ENCODE measurements at regions not wholly inside any gene's neighbourhood (a gene's known extent, or its start where the extent isn't known, plus 50 kb on each side); places are given as distances from the start of the nearest gene placed in this dataset.

GRCh38 chr10:90484518-90484917 is 373.3 kb downstream of the HTR7 start:
- FAIRE-seq: no peak
- DNase-seq (ENCODE audit: insufficient read length, low spot score): no peak
- TF ChIP-seq POLR2A (IDR thresholded peaks at IDR 0.05; ENCODE audit: low read depth, low read length): no peak

DNA sequence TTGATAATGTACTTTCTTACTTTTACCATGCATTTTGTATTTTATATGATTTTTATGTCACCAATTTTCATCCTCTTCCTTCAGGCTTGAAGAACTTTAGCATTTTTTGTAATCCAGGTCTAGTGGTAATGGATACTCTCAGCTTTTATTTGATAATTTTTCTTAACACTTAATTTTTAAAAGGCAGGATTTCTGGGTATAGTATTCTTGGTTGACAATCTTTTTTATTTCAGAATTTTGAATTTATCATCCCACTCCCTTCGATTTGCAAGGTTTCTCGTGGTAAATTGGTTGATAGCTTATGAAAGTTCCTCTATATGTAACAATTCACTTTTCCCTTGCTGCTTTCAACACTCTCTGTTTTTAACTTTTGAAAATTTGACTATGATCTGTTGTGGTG is 363.7 kb downstream of the HTR7 start:
- DNase-seq (ENCODE audit: insufficient read length, low spot score) (no peak), FAIRE-seq (no peak)
- TF ChIP-seq POLR2A (IDR thresholded peaks at IDR 0.05; ENCODE audit: low read depth, low read length): no peak

DNA sequence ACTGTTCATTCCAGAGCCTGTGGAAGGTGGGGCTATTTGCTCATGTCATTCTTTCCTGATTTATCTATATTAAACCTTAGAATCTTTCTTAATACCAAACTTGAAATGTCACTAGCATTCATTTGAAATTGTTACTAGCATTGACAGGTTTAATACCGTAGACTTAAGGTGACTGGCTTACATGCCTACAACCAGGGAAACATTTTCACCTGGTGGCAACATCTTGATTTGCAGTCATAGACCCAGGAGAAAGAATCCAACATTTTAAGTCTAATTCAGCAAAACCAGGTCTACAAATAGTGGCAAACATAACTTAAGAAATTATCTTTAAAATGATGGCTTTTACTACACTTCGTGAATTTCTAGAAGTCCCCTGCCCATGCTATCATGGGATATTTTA is 353.7 kb downstream of the HTR7 start:
- DNase-seq (ENCODE audit: insufficient read length, low spot score): no peak
- TF ChIP-seq POLR2A (IDR thresholded peaks at IDR 0.05; ENCODE audit: low read depth, low read length): no peak
- FAIRE-seq: no peak

DNA sequence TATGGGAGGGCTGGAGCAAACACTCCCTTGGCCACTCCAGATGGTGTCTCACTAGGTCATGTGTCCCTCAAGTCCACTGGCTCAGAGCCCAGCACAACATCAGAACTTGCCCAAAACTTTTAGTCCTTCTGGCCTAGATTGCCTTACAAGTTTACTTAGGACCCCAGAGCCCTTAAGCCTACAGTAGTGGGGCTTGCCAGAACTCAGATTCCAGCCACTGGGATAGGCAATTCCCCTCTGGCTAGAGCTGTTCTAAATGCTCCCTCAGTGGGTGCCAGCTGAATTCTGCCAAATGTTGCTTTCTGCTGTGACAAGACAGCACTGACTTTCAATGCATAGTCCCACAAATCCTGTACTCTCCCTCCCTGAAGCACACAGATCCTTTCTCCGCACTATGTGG is 331.1 kb downstream of the HTR7 start:
- DNase-seq (ENCODE audit: insufficient read length, low spot score) (no peak), FAIRE-seq (no peak)
- no peak for TF ChIP-seq POLR2A (IDR thresholded peaks at IDR 0.05; ENCODE audit: low read depth, low read length)

DNA sequence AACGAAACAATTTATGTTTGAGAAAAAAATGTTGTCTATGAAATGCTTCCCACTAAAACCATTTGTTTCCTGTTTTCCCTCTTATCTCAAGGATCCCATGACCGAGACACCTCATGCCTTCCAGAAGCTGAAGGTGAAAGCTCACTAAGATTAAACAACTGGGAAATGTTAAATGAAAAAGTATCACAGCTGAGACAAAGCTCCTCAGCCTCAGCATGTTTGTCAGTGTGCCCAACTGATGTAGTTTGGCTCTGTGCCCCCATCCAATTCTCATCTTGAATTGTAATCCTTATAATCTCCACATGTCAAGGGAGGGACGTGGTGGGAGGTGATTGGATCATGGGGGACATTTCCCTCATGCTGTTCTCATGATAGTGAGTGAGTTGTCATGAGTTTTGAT is 327.3 kb downstream of the HTR7 start:
- no peak for TF ChIP-seq POLR2A (IDR thresholded peaks at IDR 0.05; ENCODE audit: low read depth, low read length)
- DNase-seq (ENCODE audit: insufficient read length, low spot score) (no peak), FAIRE-seq (no peak)

DNA sequence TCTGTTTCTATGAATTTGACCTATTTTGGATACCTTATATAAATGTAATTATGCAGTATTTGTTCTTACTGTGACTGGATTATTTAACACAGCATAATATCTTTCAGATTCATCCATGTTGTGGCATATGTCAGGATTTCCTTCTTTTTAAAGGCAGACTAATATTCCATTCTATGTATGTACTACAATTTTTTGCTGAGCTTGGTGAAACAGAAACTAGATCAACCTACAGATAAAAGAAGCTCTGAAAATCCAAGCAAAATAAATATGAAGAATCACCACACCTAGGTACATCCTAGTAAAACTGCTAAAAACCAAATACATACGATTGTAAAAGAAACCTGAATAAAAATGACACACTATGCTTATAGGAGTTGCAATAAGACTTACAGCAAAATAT is 300.5 kb downstream of the HTR7 start:
- no peak for TF ChIP-seq POLR2A (IDR thresholded peaks at IDR 0.05; ENCODE audit: low read depth, low read length)
- DNase-seq (ENCODE audit: insufficient read length, low spot score) (no peak), FAIRE-seq (no peak)

DNA sequence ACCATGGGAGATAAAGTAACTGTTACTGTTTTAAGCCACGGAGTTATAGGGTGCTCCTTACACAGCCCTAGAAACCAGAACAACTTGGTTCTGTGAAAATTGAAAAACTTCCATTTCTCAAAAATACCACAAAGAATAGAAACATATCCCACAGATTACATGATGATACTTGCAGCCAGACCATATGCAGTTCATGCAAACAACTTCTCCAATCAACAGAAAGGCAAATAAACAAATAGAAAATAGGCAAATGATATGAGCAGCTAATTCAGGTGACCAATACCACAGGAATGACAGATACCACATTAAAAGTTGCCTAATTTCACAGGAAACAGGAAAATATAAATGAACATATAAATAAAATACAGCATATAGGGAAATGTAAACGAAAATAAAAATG is 297.5 kb downstream of the HTR7 start:
- FAIRE-seq: no peak
- no peak for TF ChIP-seq POLR2A (IDR thresholded peaks at IDR 0.05; ENCODE audit: low read depth, low read length)
- no peak for DNase-seq (ENCODE audit: insufficient read length, low spot score)

DNA sequence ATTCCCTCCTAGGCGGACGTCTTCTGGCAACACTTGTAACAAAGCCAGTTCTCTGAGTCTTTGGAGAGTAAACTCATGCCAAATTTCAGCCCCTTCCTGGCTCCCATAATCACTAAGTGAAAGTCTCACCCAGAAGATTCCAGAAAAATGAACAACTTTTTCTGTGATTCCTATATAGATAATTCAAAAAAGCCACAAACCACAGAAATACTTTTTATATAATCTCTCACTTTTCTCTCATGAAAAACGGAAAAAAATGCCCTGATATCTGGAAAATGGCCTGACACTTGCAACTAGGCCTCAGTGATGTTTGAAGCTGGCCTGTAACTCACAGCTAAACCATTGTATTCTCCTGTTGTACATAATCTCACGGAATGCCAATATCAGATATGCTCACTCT is 296.2 kb downstream of the HTR7 start:
- no peak for TF ChIP-seq POLR2A (IDR thresholded peaks at IDR 0.05; ENCODE audit: low read depth, low read length)
- no peak for DNase-seq (ENCODE audit: insufficient read length, low spot score)
- FAIRE-seq: no peak

GRCh38 chr10:90571481-90572258 is 286.2 kb downstream of the HTR7 start:
- TF ChIP-seq POLR2A (IDR thresholded peaks at IDR 0.05; ENCODE audit: low read depth, low read length): no peak
- DNase-seq (ENCODE audit: insufficient read length, low spot score) (no peak), FAIRE-seq (no peak)

DNA sequence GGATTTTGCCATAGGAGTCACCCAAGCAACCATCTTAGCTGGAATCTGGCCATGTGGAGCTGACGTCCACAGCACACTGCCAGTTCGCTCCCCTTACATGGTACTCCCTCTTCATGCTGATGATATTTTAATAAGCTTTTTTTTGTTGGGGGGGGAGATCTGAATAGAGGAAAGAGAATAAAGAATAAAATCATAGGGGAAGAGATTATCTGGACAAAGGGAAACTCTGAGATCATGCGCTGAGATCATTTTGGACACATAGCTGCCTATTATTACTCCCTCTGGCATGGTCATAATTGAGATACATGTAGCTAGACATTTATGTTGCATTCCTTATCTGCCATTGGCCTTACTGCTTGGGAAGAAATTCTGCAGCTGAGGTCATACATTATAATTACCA is 282.7 kb downstream of the HTR7 start:
- TF ChIP-seq POLR2A (IDR thresholded peaks at IDR 0.05; ENCODE audit: low read depth, low read length): no peak
- DNase-seq (ENCODE audit: insufficient read length, low spot score): no peak
- no peak for FAIRE-seq

GRCh38 chr10:90577569-90577968 is 280.3 kb downstream of the HTR7 start:
- no peak for FAIRE-seq
- TF ChIP-seq POLR2A (IDR thresholded peaks at IDR 0.05; ENCODE audit: low read depth, low read length): no peak
- DNase-seq (ENCODE audit: insufficient read length, low spot score): no peak

- FAIRE-seq: no peak
- no peak for DNase-seq (ENCODE audit: insufficient read length, low spot score)
- no peak for TF ChIP-seq POLR2A (IDR thresholded peaks at IDR 0.05; ENCODE audit: low read depth, low read length)
Measured at GRCh38 chr10:90579602-90580242, 278.1 kb downstream of the HTR7 start.

DNA sequence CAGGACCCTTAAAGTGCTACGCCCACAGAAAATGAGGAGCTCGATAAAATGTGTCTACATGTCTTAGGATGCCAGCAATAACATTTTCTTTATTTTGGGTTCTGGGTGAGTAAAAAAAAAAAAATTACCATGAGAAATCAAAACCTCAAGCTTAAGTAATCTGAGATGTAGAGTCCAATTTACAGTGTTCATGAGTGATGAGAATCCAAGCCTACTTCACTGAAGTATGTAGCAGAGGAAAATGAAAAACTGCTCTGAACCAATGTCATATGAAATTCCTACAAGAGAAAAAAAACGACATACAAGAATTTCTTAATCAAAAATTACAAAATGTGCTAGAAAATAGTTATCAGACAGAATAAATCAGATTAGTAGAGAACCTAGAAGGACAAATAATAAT is 274.4 kb downstream of the HTR7 start:
- no peak for TF ChIP-seq POLR2A (IDR thresholded peaks at IDR 0.05; ENCODE audit: low read depth, low read length)
- FAIRE-seq: no peak
- DNase-seq (ENCODE audit: insufficient read length, low spot score): no peak

GRCh38 chr10:90587081-90587491 is 270.8 kb downstream of the HTR7 start:
- DNase-seq (ENCODE audit: insufficient read length, low spot score) (no peak), FAIRE-seq (no peak)
- TF ChIP-seq POLR2A (IDR thresholded peaks at IDR 0.05; ENCODE audit: low read depth, low read length): no peak

DNA sequence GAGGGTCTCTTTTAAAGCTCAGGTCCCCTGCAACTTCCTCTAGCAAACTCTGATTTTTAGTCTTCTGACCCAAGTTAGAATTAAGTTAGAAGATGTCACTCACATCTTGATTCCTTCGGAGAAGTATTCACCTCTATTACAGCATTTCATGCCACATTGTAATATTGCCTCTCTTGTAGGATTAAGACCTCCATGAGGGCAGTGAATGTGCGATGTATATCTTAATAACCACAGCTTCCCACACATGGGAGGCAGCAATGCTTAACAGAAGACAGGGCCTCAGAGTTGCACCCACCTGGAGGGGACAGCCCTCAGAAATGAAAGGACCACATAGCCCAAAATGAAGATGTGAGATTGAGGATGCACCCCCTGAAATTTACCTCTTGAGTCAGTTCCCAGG is 270.3 kb downstream of the HTR7 start:
- FAIRE-seq (no peak), DNase-seq (ENCODE audit: insufficient read length, low spot score) (no peak)
- no peak for TF ChIP-seq POLR2A (IDR thresholded peaks at IDR 0.05; ENCODE audit: low read depth, low read length)
